NB4 (cell line): ENCODE measurements at regions not wholly inside any gene's neighbourhood (a gene's known extent, or its start where the extent isn't known, plus 50 kb on each side); places are given as distances from the start of the nearest gene placed in this dataset.

Experiments
- CTCF ChIP-seq: IDR thresholded peaks from one replicate; pipeline ENCODE4 v1.5.1; 2012; ENCODE audit warnings: low read depth, low read length
- MYC ChIP-seq: IDR thresholded peaks from 2 replicates; pipeline ENCODE4 v1.6.1; 2011; ENCODE audit warnings: low read depth, low read length
- POLR2A ChIP-seq: IDR thresholded peaks from 2 replicates; pipeline ENCODE4 v1.6.1; 2011; ENCODE audit warnings: mild to moderate bottlenecking; ENCODE audit not compliant: insufficient read length; ENCODE audit errors: extremely low read depth
- TF ChIP-seq, protein P1 (sequence below): IDR thresholded peaks from 2 replicates; pipeline ENCODE4 v1.6.1; 2011; ENCODE audit warnings: low read depth, low read length

DNA sequence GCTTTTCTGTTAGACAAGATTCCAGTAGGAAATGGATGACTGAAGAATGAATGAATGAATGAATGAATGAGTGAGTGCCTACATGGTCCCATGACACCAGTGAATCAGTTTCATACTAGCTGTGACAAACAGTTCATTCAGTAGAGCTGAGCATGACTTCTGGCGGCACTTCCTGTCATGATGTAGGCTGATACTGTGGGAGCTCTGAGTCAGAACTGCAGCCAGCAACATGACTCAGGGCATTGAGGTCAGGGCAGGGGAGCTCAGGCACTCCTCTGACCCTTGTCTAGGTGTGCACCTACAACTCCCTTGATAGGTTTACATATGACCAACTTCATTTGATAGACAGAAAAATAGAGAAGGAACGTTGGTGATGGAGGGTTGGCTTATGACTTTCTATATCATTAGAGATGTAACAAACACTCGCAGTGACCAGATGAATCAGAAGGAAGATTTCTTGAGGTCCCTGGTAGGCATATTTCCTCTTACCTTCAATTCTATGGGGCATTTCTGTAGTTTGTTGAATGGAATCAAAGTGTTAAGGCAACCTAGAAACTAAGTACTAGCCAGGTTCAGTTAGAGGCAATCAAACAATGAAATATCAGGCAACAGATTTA lies 139.3 kb upstream of the ARHGAP5 start:
- TF ChIP-seq CTCF (no peak), POLR2A (no peak), MYC (no peak)
- TF ChIP-seq, protein P1, sequence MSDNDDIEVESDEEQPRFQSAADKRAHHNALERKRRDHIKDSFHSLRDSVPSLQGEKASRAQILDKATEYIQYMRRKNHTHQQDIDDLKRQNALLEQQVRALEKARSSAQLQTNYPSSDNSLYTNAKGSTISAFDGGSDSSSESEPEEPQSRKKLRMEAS: peak; percentile 17; the same call in 1 of the 2 replicates
